Transverse colon (tissue), 3 donors: ENCODE measurements at regions not wholly inside any gene's neighbourhood (a gene's known extent, or its start where the extent isn't known, plus 50 kb on each side); places are given as distances from the start of the nearest gene placed in this dataset.
"Not testable (repeated sequence)": the region's sequence is repeated elsewhere in the genome, so short reads cannot be mapped to it uniquely, and the experiment has no call there.

Experiments used
- CTCF ChIP-seq, 5 experiments: fragments of 200-600 bp in 3 of 5; fragments of 450-650 bp in 2 of 5; sonication (generic) in 3 of 5; IDR thresholded peaks; 1 replicate in 2 of 5; 2 replicates in 3 of 5; pipeline ENCODE4 v1.5.1; 2016 to 2017; ENCODE audit warnings: antibody characterized with exemption in 5 of 5, inconsistent platforms in 3 of 5, mild to moderate bottlenecking in 2 of 5, moderate library complexity in 1 of 5
- EP300 ChIP-seq: sonication (generic); formaldehyde crosslinking; IDR thresholded peaks from one replicate; pipeline ENCODE4 v1.6.1; 2017; ENCODE audit warnings: antibody characterized with exemption, low read depth

- not testable (repeated sequence) for TF ChIP-seq CTCF (IDR thresholded peaks at IDR 0.05); EP300
These were observed 80.5 kb upstream of the ACKR3 start for GRCh38 chr2:236489083-236489482.
